ENCODE measurements at regions not wholly inside any gene's neighbourhood (a gene's known extent, or its start where the extent isn't known, plus 50 kb on each side); places are given as distances from the start of the nearest gene placed in this dataset.

- Mint-ChIP-seq H3K4me1 (ENCODE audit: low read depth in 2 of 2) (no peaks in the 10 kb centered on the region), H3K27ac (no peak overlapping the region), H3K36me3 (ENCODE audit: insufficient read depth) (no peaks in the 10 kb centered on the region), H3K4me3 (no peak overlapping the region), H3K9me3 (peaks cover 0 to 5% of the 10 kb centered on the region in 2 donors), H3K27me3 (no peaks in the 10 kb centered on the region)
- no peak for DNase-seq
- no peak for ATAC-seq (replicated peaks)
These were observed 71.9 kb upstream of the CHL1 start for GRCh38 chr3:124557-125179.

GRCh38 chr3:128515-129172 is 67.9 kb upstream of the CHL1 start:
- ATAC-seq (replicated peaks) = no peak
- Mint-ChIP-seq H3K4me1 (ENCODE audit: low read depth in 2 of 2) (no peaks in the 10 kb centered on the region), H3K9me3 (peaks cover 5 to 8% of the 10 kb centered on the region in 2 donors), H3K36me3 (ENCODE audit: insufficient read depth) (no peaks in the 10 kb centered on the region), H3K4me3 (no peak overlapping the region), H3K27ac (no peak overlapping the region), H3K27me3 (no peaks in the 10 kb centered on the region)
- no peak for DNase-seq

- Mint-ChIP-seq H3K4me1 (ENCODE audit: low read depth in 2 of 2) (no peaks in the 10 kb centered on the region), H3K36me3 (ENCODE audit: insufficient read depth) (no peaks in the 10 kb centered on the region), H3K27ac (no peak overlapping the region), H3K27me3 (no peaks in the 10 kb centered on the region), H3K9me3 (peaks cover 0 to 8% of the 10 kb centered on the region in 2 donors), H3K4me3 (no peak overlapping the region)
- DNase-seq (no peak), ATAC-seq (replicated peaks) (no peak)
These were observed 65.2 kb upstream of the CHL1 start for GRCh38 chr3:131151-131888.

GRCh38 chr3:132378-132777 is 64.2 kb upstream of the CHL1 start:
- no peak overlapping the region for H3K27ac Mint-ChIP-seq
- H3K4me1 Mint-ChIP-seq (ENCODE audit: low read depth in 2 of 2) = no peaks in the 10 kb centered on the region
- DNase-seq = no peak
- no peaks in the 10 kb centered on the region for H3K27me3 Mint-ChIP-seq
- no peak overlapping the region for H3K4me3 Mint-ChIP-seq
- H3K9me3 Mint-ChIP-seq = peaks cover 0 to 8% of the 10 kb centered on the region in 2 donors
- no peaks in the 10 kb centered on the region for H3K36me3 Mint-ChIP-seq (ENCODE audit: insufficient read depth)
- ATAC-seq (replicated peaks) = no peak

GRCh38 chr3:132904-133303 is 63.7 kb upstream of the CHL1 start:
- DNase-seq (no peak), ATAC-seq (replicated peaks) (no peak)
- no peaks in the 10 kb centered on the region for H3K36me3 Mint-ChIP-seq (ENCODE audit: insufficient read depth)
- H3K9me3 Mint-ChIP-seq = peaks cover 0 to 8% of the 10 kb centered on the region in 2 donors
- H3K4me1 Mint-ChIP-seq (ENCODE audit: low read depth in 2 of 2) = no peaks in the 10 kb centered on the region
- no peak overlapping the region for H3K4me3 Mint-ChIP-seq
- H3K27me3 Mint-ChIP-seq = no peaks in the 10 kb centered on the region
- no peak overlapping the region for H3K27ac Mint-ChIP-seq

GRCh38 chr3:140748-141330 is 55.7 kb upstream of the CHL1 start:
- DNase-seq = no peak
- no peaks in the 10 kb centered on the region for H3K36me3 Mint-ChIP-seq (ENCODE audit: insufficient read depth)

More at GRCh38 chr3:140748-141330, 55.7 kb upstream of the CHL1 start:
- H3K4me1 Mint-ChIP-seq (ENCODE audit: low read depth in 2 of 2) = no peaks in the 10 kb centered on the region
- H3K4me3 Mint-ChIP-seq = no peak overlapping the region
- H3K27me3 Mint-ChIP-seq = no peaks in the 10 kb centered on the region
- peaks cover 4 to 14% of the 10 kb centered on the region in 2 donors for H3K9me3 Mint-ChIP-seq
- H3K27ac Mint-ChIP-seq = no peak overlapping the region
- ATAC-seq (replicated peaks) = no peak

All from effector memory CD8-positive, alpha-beta T cell (primary cell).